BLaER1 treated with 17β-estradiol and CSF1 and Interleukin-3, amounts not matched to agents 10 nM and 100 nM (cell line): ENCODE measurements at regions not wholly inside any gene's neighbourhood (a gene's known extent, or its start where the extent isn't known, plus 50 kb on each side); places are given as distances from the start of the nearest gene placed in this dataset.
"Not testable (repeated sequence)": the region's sequence is repeated elsewhere in the genome, so short reads cannot be mapped to it uniquely, and the experiment has no call there.

Experiments
- H3K27ac ChIP-seq, 11 experiments: shearing (Covaris generic); formaldehyde crosslinking; 2 replicates each; pipeline ENCODE4 v1.8.1; 2022
- H3K27me3 ChIP-seq, 11 experiments: shearing (Covaris generic); formaldehyde crosslinking; 2 replicates each; pipeline ENCODE4 v1.8.1; 2022
- H3K36me3 ChIP-seq, 11 experiments: shearing (Covaris generic); formaldehyde crosslinking; 2 replicates each; pipeline ENCODE4 v1.8.1; 2022
- H3K4me1 ChIP-seq, 10 experiments: shearing (Covaris generic); formaldehyde crosslinking; 2 replicates each; pipeline ENCODE4 v1.8.1; 2022
- H3K4me2 ChIP-seq, 11 experiments: shearing (Covaris generic); formaldehyde crosslinking; 2 replicates each; pipeline ENCODE4 v1.8.1; 2022
- H3K4me3 ChIP-seq, 10 experiments: shearing (Covaris generic); formaldehyde crosslinking; 2 replicates each; pipeline ENCODE4 v1.8.1; 2022
- H3K9ac ChIP-seq, 11 experiments: shearing (Covaris generic); formaldehyde crosslinking; 2 replicates each; pipeline ENCODE4 v1.8.1; 2022
- H3K9me3 ChIP-seq, 11 experiments: shearing (Covaris generic); formaldehyde crosslinking; replicated peaks in 1 of 11; 2 replicates each; pipeline ENCODE4 v1.8.1; 2022
- H4K20me1 ChIP-seq, 11 experiments: shearing (Covaris generic); formaldehyde crosslinking; 2 replicates each; pipeline ENCODE4 v1.8.1; 2022
- Cebpa-rat ChIP-seq, 11 experiments: shearing (Covaris generic); IDR thresholded peaks; 2 replicates each; pipeline ENCODE4 v1.8.1; 2022

DNA sequence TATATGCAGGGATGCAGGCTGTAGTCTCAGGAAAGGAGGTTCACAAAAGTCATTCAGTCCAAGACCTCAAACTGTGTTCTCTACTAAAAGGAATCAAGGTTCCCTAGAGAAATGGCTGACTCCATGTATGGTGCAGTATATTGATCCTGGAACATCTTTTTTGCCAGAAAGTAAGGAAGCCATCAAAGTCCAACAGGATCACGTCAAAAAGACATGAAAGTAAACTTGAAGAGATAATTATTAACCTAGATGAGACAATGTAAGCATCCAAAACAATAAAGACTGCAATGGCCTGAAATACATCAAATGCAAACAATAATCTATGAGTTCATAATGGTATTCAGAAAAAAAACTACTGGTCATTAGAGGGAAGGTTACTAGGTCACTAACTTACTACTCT is 115.6 kb upstream of the FABP2 start:
- H3K9ac ChIP-seq, H3K4me3 ChIP-seq: not testable (repeated sequence)
- peaks cover 0 to 10% (median 0%) of the 10 kb centered on the region in 11 experiments; a peak in 3 of 22 replicates for H3K36me3 ChIP-seq

DNA sequence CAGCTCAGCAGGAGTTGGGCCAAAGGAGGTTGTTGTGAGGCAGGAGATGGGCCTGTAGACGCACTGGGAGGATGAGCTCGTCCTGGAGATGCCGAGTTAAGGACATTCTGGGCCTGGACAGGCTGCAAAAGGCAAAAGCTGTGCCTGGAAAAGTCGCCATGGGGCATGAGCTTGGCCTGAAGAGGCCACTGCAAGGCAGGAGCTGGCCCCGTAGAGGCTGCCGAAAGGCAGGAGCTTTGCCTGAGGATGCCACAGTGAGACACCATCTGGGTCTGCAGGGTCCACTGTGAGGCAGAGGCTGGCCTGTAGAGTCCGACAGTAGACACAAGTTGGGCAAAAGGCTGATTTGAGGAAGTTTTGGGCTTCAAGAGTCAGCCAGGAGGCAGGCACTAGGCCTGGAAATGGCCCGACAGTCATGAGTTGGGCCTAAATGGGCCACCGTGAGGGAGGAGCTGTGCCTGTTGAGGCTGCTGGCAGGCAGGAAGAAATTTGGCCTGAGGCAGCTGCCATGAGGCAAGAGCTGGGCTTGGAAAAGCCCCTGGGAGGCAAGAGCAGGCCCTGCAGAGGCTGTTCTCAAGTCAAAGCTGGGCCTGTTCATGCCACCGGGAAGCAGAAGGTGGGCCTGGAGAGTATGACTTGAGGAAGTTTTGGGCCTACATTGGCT is 86.8 kb upstream of the FABP2 start:
- not testable (repeated sequence) for H3K4me2 ChIP-seq, H3K4me3 ChIP-seq, H3K9ac ChIP-seq, H3K27ac ChIP-seq, H4K20me1 ChIP-seq, H3K36me3 ChIP-seq, H3K4me1 ChIP-seq, H3K9me3 ChIP-seq, H3K27me3 ChIP-seq

More for the DNA sequence above, 115.6 kb upstream of the FABP2 start:
- not testable (repeated sequence) for H4K20me1 ChIP-seq, H3K9me3 ChIP-seq, H3K27me3 ChIP-seq, H3K4me1 ChIP-seq, H3K4me2 ChIP-seq, H3K27ac ChIP-seq

DNA sequence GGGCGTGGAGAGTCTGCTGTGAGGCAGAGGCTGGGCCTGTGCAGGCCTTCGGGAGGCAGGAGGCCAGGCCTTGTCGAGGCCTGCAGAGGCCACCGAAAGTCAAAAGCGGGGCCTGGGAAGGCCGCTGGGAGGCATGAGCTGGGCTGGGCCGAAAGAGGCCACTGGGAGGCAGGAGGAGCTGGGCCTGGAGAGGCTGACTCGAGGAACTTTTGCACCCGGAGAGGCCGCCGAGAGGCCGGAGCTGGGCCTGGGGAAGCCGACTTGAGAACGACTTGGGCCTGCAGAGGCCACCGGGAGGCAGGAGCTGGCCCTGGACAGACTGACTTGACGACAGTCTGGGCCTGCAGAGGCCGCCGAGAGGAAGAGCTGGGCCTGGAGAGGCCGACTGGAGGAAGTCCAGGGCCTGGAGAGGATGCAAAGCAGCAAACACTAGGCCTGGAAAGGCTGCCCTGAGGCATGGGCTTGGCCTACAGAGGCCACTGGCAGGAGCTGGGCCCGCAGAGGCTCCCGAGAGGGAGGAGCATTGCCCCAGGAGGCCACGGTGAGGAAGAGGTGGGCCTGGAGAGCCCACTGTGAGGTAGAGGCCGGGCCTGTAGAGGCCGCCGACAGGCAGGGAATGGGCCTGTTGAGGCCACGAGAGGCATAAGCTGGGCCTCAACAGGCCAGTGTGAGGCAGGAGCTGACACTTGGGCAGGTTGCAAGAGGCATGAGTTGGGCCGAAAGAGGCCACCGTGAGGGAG is 85.0 kb upstream of the FABP2 start:
- not testable (repeated sequence) for H3K9me3 ChIP-seq, H3K9ac ChIP-seq, H4K20me1 ChIP-seq, H3K4me1 ChIP-seq, H3K4me2 ChIP-seq, H3K4me3 ChIP-seq, H3K27me3 ChIP-seq, H3K27ac ChIP-seq, H3K36me3 ChIP-seq

DNA sequence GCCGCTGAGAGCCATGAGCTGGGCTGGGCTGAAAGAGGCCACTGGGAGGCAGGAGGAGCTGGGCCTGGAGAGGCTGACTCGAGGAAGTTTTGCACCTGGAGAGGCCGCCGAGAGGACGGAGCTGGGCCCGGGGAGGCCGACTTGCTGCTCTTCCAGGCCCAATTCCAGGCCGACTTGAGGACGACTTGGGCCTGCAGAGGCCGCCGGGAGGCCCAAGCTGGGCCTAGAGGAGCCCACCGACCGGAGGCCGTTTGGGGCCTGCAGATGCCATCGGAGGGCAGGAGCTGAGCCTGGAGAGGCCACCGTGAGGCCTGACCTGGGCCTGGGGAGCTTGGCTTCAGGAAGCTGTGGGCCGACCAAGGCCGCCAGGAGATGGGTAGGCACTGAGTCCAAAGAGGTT is 84.1 kb upstream of the FABP2 start:
- H3K4me2 ChIP-seq, H3K27me3 ChIP-seq, H3K9ac ChIP-seq, H3K36me3 ChIP-seq, H3K4me1 ChIP-seq, H3K4me3 ChIP-seq, H3K27ac ChIP-seq, H3K9me3 ChIP-seq, H4K20me1 ChIP-seq: not testable (repeated sequence)

GRCh38 chr4:119402322-119403308 is 80.7 kb upstream of the FABP2 start:
- H4K20me1 ChIP-seq, H3K4me2 ChIP-seq, H3K27me3 ChIP-seq, H3K9ac ChIP-seq, H3K27ac ChIP-seq, H3K4me3 ChIP-seq, H3K36me3 ChIP-seq, H3K4me1 ChIP-seq: not testable (repeated sequence)
- H3K9me3 ChIP-seq = peaks cover 0 to 13% (median 9%) of the 10 kb centered on the region in 11 experiments; a peak in 9 of 22 replicates

DNA sequence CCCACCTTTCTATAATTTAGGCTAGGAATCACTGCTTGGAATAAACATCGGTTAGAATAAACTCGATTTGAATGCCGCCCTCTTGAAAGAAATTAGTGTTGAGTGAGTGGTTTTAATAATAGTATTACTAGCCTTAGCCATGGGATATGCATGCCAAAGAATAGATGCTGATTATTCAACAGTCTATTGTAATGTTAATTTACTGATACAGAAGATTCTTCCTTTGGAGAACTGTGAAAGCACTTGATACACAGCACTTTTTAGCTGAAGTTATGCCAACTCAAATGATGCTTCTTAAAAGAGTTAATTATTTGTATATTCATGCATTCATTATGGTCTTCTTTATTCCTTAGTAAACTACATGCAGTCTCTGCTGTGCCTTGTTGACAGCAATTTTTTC is 73.8 kb upstream of the FABP2 start:
- H3K27ac ChIP-seq, H3K9ac ChIP-seq, H3K27me3 ChIP-seq, H3K4me1 ChIP-seq, H4K20me1 ChIP-seq, H3K4me2 ChIP-seq, H3K4me3 ChIP-seq, H3K36me3 ChIP-seq: not testable (repeated sequence)
- peaks cover 0 to 12% (median 9%) of the 10 kb centered on the region in 11 experiments; a peak in 9 of 22 replicates for H3K9me3 ChIP-seq

DNA sequence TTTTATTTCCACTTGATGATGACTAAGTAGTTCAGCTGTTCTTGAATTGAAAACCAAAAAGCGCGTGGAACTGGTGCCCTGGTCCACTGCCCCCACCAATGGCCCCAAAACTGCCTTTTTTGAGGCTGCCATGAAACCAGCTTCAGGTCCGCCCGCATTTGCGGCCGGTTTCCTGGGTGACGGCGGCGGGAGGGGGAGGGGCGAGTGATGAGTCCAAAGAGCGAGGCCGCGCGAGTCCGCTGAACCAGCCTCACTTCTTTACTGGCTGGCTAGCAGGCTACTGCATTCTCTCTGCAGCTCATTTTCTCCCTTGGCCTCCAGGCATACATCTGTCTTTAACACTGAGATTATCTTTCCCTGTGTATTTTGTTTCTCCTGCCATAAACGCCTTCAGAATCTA is 72.9 kb upstream of the FABP2 start:
- Histone ChIP-seq H3K27ac (no peak overlapping the region), H3K4me3 (no peak overlapping the region), H3K4me2 (no peak overlapping the region), H3K27me3 (no peaks in the 10 kb centered on the region), H3K4me1 (no peaks in the 10 kb centered on the region), H3K9me3 (peaks cover 0 to 4% (median under 1%) of the 10 kb centered on the region in 11 experiments; a peak in 3 of 22 replicates), H3K9ac (no peak overlapping the region), H3K36me3 (no peaks in the 10 kb centered on the region), H4K20me1 (no peaks in the 10 kb centered on the region)
- TF ChIP-seq Cebpa-rat (IDR thresholded peaks at IDR 0.05) = no peak

- H4K20me1 ChIP-seq, H3K27ac ChIP-seq, H3K9ac ChIP-seq, H3K9me3 ChIP-seq, H3K4me1 ChIP-seq, H3K36me3 ChIP-seq, H3K27me3 ChIP-seq, H3K4me2 ChIP-seq, H3K4me3 ChIP-seq: not testable (repeated sequence)
These were observed 66.9 kb upstream of the FABP2 start for GRCh38 chr4:119388791-119389190.

GRCh38 chr4:119374616-119375015 is 52.7 kb upstream of the FABP2 start:
- Histone ChIP-seq H3K4me1 (peaks cover 23 to 80% (median 65%) of the 10 kb centered on the region in 10 experiments), H3K4me2 (peak overlapping the region; percentile 11 to 86 (median 52); a peak in 18 of 22 replicates)

GRCh38 chr4:119372316-119373062 is 50.6 kb upstream of the FABP2 start:
- H3K9me3 ChIP-seq, H4K20me1 ChIP-seq, H3K4me3 ChIP-seq, H3K27me3 ChIP-seq, H3K36me3 ChIP-seq: not testable (repeated sequence)
- peak overlapping the region in 10 of 11 experiments; percentile 24 to 94 (median 84); a peak in 19 of 22 replicates for H3K4me2 ChIP-seq
- peaks cover 23 to 77% (median 67%) of the 10 kb centered on the region in 10 experiments for H3K4me1 ChIP-seq
- peak overlapping the region in 9 of 11 experiments; percentile 5 to 83 (median 53); a peak in 14 of 22 replicates for H3K9ac ChIP-seq
- H3K27ac ChIP-seq = peak overlapping the region in 10 of 11 experiments; percentile 42 to 94 (median 91); a peak in 19 of 22 replicates

More at GRCh38 chr4:119374616-119375015, 52.7 kb upstream of the FABP2 start:
- H3K9me3 ChIP-seq, H4K20me1 ChIP-seq, H3K4me3 ChIP-seq, H3K36me3 ChIP-seq, H3K27me3 ChIP-seq, H3K9ac ChIP-seq: not testable (repeated sequence)
- peak overlapping the region in 8 of 11 experiments; percentile 46 to 93 (median 78); a peak in 16 of 22 replicates for H3K27ac ChIP-seq
